GM23338 (cell line): ENCODE measurements at regions not wholly inside any gene's neighbourhood (a gene's known extent, or its start where the extent isn't known, plus 50 kb on each side); places are given as distances from the start of the nearest gene placed in this dataset.

Experiments used
- ATAC-seq: fragments of 200-7000 bp; cut with Tn5 transposase; 3 replicates; pipeline ENCODE4 v1.9.1; 2020
- DNase-seq: peaks from one replicate; pipeline ENCODE4 v3.0.0-alpha.2; 2015; ENCODE audit warnings: low spot score
- H2AFZ ChIP-seq: fragments of 200-600 bp; sonication (generic); 2 replicates; pipeline ENCODE4 v1.8.0; 2016; ENCODE audit warnings: antibody characterized with exemption, mild to moderate bottlenecking, moderate library complexity
- H3F3A ChIP-seq: fragments of 200-600 bp; sonication (generic); replicated peaks from 2 replicates; pipeline ENCODE4 v1.8.0; 2017; ENCODE audit warnings: antibody characterized with exemption, mixed run types, low read depth
- H3K27ac ChIP-seq: fragments of 200-600 bp; sonication (generic); 2 replicates; pipeline ENCODE4 v1.6.1; 2016; ENCODE audit warnings: low read depth
- H3K27me3 ChIP-seq: fragments of 200-600 bp; sonication (generic); 2 replicates; pipeline ENCODE4 v1.8.0; 2016; ENCODE audit warnings: mild to moderate bottlenecking, mixed run types, moderate library complexity; ENCODE audit not compliant: insufficient read depth
- H3K36me3 ChIP-seq: fragments of 200-600 bp; sonication (generic); 2 replicates; pipeline ENCODE4 v1.8.0; 2016; ENCODE audit warnings: mild to moderate bottlenecking; ENCODE audit not compliant: insufficient read depth
- H3K4me1 ChIP-seq: fragments of 200-600 bp; sonication (generic); 2 replicates; pipeline ENCODE4 v1.8.0; 2016; ENCODE audit warnings: mild to moderate bottlenecking, moderate library complexity; ENCODE audit not compliant: insufficient read depth
- H3K4me2 ChIP-seq: fragments of 200-600 bp; sonication (generic); 2 replicates; pipeline ENCODE4 v1.7.1; 2017; ENCODE audit warnings: mixed run types
- H3K4me3 ChIP-seq: fragments of 200-600 bp; sonication (generic); 2 replicates; pipeline ENCODE4 v1.6.1; 2016; ENCODE audit warnings: mixed run types
- H3K79me2 ChIP-seq: fragments of 200-600 bp; sonication (generic); replicated peaks from 2 replicates; pipeline ENCODE4 v1.8.0; 2017; ENCODE audit warnings: mild to moderate bottlenecking; ENCODE audit not compliant: insufficient read depth
- H3K9me2 ChIP-seq: fragments of 200-600 bp; sonication (generic); 2 replicates; pipeline ENCODE4 v1.8.0; 2017; ENCODE audit not compliant: insufficient read depth
- H4K20me1 ChIP-seq: fragments of 200-600 bp; sonication (generic); replicated peaks from 2 replicates; pipeline ENCODE4 v1.8.0; 2017; ENCODE audit warnings: mild to moderate bottlenecking; ENCODE audit not compliant: insufficient read depth
- H3K27ac Mint-ChIP-seq: 2 replicates; pipeline ENCODE4 v1.8.0; 2020; ENCODE audit warnings: inconsistent platforms, mild to moderate bottlenecking, moderate library complexity, mixed read lengths
- H3K27me3 Mint-ChIP-seq: 3 replicates; pipeline ENCODE4 v1.8.0; 2022; ENCODE audit warnings: low read depth, mild to moderate bottlenecking, moderate library complexity, mixed read lengths, inconsistent platforms; ENCODE audit not compliant: insufficient read depth, poor library complexity
- H3K36me3 Mint-ChIP-seq: 3 replicates; pipeline ENCODE4 v1.8.0; 2021; ENCODE audit warnings: low read depth, mild to moderate bottlenecking, inconsistent platforms, moderate library complexity, mixed read lengths
- H3K4me1 Mint-ChIP-seq: 3 replicates; pipeline ENCODE4 v1.8.0; 2020; ENCODE audit warnings: mild to moderate bottlenecking, inconsistent platforms, mixed read lengths
- H3K4me3 Mint-ChIP-seq: 3 replicates; pipeline ENCODE4 v1.8.0; 2021; ENCODE audit warnings: moderate library complexity, mild to moderate bottlenecking, inconsistent platforms, mixed read lengths
- H3K9me3 Mint-ChIP-seq: 3 replicates; pipeline ENCODE4 v1.8.0; 2020; ENCODE audit warnings: moderate library complexity, mild to moderate bottlenecking, inconsistent platforms, mixed read lengths
- CREB1 ChIP-seq: fragments of 250-450 bp; sonication (Bioruptor Pico); IDR thresholded peaks from 2 replicates; pipeline ENCODE4 v1.5.0; 2020; ENCODE audit warnings: low read depth, mild to moderate bottlenecking, moderate library complexity
- EZH2 ChIP-seq: fragments of 200-600 bp; sonication (generic); IDR thresholded peaks from one replicate; pipeline ENCODE4 v1.8.0; 2017; ENCODE audit warnings: antibody characterized with exemption, mild to moderate bottlenecking, low read depth; ENCODE audit not compliant: unreplicated experiment
- JUNB ChIP-seq: IDR thresholded peaks from one replicate; pipeline ENCODE4 v1.6.1; 2016; ENCODE audit warnings: antibody characterized with exemption; ENCODE audit not compliant: unreplicated experiment
- NANOG ChIP-seq: IDR thresholded peaks from 2 replicates; pipeline ENCODE4 v1.6.1; 2016; ENCODE audit warnings: antibody characterized with exemption, borderline replicate concordance
- STAT1 ChIP-seq: IDR thresholded peaks from one replicate; pipeline ENCODE4 v1.6.1; 2016; ENCODE audit warnings: antibody characterized with exemption; ENCODE audit not compliant: unreplicated experiment
- ZNF114 ChIP-seq: fragments of 250-450 bp; sonication (Bioruptor Pico); IDR thresholded peaks from 2 replicates; pipeline ENCODE4 v1.5.0; 2020; ENCODE audit warnings: mild to moderate bottlenecking, moderate library complexity
- ZNF331 ChIP-seq: fragments of 250-450 bp; sonication (Bioruptor Pico); IDR thresholded peaks from 2 replicates; pipeline ENCODE4 v1.5.0; 2020; ENCODE audit warnings: low read depth, mild to moderate bottlenecking, moderate library complexity
- TF ChIP-seq, protein P1 (sequence below): fragments of 250-450 bp; sonication (Bioruptor Pico); IDR thresholded peaks from 2 replicates; pipeline ENCODE4 v1.5.0; 2020; ENCODE audit warnings: mild to moderate bottlenecking, moderate library complexity
- TF ChIP-seq, protein P2 (sequence below): IDR thresholded peaks from one replicate; pipeline ENCODE4 v1.6.1; 2018; ENCODE audit warnings: antibody characterized with exemption; ENCODE audit not compliant: unreplicated experiment
- TF ChIP-seq, protein P3 (sequence below), 2 experiments: fragments of 200-600 bp in 1 of 2; sonication (generic) in 1 of 2; conservative IDR thresholded peaks; 2 replicates each; pipeline versions ENCODE4 v1.5.1 to v1.6.1; 2016 to 2017; ENCODE audit warnings: antibody characterized with exemption in 2 of 2, low read depth in 2 of 2, mild to moderate bottlenecking in 2 of 2, moderate library complexity in 1 of 2

DNA sequence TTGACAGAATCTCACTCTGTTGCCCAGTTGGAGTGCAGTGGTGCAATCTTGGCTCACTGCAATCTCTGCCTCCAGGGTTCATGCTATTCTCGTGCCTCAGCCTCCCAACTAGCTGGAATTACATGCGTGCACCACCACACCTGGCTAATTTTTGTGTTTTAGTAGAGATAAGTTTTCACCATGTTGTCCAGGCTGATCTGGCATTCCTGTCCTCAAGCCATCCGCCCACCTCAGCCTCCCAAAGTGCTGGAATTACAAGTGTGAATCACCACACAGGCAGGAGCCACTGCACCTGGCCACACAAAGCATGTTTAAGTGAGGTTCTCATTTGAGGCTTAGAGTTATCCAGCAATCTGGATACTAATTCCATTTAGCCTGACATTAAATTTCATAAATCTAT lies 180.9 kb upstream of the GRID2 start (continued):
- TF ChIP-seq, protein P1, sequence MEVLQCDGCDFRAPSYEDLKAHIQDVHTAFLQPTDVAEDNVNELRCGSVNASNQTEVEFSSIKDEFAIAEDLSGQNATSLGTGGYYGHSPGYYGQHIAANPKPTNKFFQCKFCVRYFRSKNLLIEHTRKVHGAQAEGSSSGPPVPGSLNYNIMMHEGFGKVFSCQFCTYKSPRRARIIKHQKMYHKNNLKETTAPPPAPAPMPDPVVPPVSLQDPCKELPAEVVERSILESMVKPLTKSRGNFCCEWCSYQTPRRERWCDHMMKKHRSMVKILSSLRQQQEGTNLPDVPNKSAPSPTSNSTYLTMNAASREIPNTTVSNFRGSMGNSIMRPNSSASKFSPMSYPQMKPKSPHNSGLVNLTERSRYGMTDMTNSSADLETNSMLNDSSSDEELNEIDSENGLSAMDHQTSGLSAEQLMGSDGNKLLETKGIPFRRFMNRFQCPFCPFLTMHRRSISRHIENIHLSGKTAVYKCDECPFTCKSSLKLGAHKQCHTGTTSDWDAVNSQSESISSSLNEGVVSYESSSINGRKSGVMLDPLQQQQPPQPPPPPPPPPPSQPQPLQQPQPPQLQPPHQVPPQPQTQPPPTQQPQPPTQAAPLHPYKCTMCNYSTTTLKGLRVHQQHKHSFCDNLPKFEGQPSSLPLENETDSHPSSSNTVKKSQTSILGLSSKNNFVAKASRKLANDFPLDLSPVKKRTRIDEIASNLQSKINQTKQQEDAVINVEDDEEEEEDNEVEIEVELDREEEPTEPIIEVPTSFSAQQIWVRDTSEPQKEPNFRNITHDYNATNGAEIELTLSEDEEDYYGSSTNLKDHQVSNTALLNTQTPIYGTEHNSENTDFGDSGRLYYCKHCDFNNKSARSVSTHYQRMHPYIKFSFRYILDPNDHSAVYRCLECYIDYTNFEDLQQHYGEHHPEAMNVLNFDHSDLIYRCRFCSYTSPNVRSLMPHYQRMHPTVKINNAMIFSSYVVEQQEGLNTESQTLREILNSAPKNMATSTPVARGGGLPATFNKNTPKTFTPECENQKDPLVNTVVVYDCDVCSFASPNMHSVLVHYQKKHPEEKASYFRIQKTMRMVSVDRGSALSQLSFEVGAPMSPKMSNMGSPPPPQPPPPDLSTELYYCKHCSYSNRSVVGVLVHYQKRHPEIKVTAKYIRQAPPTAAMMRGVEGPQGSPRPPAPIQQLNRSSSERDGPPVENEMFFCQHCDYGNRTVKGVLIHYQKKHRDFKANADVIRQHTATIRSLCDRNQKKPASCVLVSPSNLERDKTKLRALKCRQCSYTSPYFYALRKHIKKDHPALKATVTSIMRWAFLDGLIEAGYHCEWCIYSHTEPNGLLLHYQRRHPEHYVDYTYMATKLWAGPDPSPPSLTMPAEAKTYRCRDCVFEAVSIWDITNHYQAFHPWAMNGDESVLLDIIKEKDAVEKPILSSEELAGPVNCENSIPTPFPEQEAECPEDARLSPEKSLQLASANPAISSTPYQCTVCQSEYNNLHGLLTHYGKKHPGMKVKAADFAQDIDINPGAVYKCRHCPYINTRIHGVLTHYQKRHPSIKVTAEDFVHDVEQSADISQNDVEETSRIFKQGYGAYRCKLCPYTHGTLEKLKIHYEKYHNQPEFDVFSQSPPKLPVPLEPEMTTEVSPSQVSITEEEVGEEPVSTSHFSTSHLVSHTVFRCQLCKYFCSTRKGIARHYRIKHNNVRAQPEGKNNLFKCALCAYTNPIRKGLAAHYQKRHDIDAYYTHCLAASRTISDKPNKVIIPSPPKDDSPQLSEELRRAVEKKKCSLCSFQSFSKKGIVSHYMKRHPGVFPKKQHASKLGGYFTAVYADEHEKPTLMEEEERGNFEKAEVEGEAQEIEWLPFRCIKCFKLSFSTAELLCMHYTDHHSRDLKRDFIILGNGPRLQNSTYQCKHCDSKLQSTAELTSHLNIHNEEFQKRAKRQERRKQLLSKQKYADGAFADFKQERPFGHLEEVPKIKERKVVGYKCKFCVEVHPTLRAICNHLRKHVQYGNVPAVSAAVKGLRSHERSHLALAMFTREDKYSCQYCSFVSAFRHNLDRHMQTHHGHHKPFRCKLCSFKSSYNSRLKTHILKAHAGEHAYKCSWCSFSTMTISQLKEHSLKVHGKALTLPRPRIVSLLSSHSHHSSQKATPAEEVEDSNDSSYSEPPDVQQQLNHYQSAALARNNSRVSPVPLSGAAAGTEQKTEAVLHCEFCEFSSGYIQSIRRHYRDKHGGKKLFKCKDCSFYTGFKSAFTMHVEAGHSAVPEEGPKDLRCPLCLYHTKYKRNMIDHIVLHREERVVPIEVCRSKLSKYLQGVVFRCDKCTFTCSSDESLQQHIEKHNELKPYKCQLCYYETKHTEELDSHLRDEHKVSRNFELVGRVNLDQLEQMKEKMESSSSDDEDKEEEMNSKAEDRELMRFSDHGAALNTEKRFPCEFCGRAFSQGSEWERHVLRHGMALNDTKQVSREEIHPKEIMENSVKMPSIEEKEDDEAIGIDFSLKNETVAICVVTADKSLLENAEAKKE (CRISPR knock-in tag): no peak
- TF ChIP-seq STAT1: no peak
- TF ChIP-seq ZNF114: no peak
- TF ChIP-seq ZNF331 (CRISPR knock-in tag): no peak

DNA sequence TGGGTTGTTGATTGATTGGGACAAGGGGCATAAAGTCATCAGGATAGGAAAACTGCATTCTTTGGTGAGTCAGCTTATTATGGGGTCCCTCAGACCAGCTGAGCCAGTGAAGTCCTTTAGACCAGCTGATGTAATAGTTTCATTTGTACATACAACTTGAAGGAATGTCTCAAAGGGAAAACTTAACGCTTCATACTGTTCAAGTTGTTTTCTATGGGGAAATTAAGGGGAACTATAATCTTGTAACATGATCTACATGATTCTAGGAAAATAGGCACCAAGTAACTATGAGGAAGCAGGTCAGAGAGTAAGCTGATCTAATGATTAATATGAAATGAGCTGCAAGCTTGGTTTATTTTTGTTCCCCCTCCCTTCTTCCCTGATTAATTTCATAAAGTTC lies 175.1 kb upstream of the GRID2 start:
- H3K9me3 Mint-ChIP-seq: no peaks in the 10 kb centered on the region
- Histone ChIP-seq H3K79me2 (no peaks in the 10 kb centered on the region), H3K4me1 (no peaks in the 10 kb centered on the region), H3K4me3 (no peak overlapping the region), H3F3A (no peaks in the 10 kb centered on the region), H3K36me3 (no peaks in the 10 kb centered on the region), H3K4me2 (no peak overlapping the region), H3K9me2 (peaks cover 13% of the 10 kb centered on the region), H3K27ac (no peak overlapping the region), H4K20me1 (no peaks in the 10 kb centered on the region), H3K27me3 (no peaks in the 10 kb centered on the region), H2AFZ (no peak overlapping the region)
- ATAC-seq: no peak
- DNase-seq: no peak
- H3K36me3 Mint-ChIP-seq: no peaks in the 10 kb centered on the region
- peaks cover 1% of the 10 kb centered on the region for H3K27me3 Mint-ChIP-seq
- H3K27ac Mint-ChIP-seq: no peak overlapping the region
- H3K4me3 Mint-ChIP-seq: no peak overlapping the region
- no peaks in the 10 kb centered on the region for H3K4me1 Mint-ChIP-seq
- TF ChIP-seq CREB1 (CRISPR knock-in tag): no peak
- TF ChIP-seq JUNB: no peak
- TF ChIP-seq, protein P2, sequence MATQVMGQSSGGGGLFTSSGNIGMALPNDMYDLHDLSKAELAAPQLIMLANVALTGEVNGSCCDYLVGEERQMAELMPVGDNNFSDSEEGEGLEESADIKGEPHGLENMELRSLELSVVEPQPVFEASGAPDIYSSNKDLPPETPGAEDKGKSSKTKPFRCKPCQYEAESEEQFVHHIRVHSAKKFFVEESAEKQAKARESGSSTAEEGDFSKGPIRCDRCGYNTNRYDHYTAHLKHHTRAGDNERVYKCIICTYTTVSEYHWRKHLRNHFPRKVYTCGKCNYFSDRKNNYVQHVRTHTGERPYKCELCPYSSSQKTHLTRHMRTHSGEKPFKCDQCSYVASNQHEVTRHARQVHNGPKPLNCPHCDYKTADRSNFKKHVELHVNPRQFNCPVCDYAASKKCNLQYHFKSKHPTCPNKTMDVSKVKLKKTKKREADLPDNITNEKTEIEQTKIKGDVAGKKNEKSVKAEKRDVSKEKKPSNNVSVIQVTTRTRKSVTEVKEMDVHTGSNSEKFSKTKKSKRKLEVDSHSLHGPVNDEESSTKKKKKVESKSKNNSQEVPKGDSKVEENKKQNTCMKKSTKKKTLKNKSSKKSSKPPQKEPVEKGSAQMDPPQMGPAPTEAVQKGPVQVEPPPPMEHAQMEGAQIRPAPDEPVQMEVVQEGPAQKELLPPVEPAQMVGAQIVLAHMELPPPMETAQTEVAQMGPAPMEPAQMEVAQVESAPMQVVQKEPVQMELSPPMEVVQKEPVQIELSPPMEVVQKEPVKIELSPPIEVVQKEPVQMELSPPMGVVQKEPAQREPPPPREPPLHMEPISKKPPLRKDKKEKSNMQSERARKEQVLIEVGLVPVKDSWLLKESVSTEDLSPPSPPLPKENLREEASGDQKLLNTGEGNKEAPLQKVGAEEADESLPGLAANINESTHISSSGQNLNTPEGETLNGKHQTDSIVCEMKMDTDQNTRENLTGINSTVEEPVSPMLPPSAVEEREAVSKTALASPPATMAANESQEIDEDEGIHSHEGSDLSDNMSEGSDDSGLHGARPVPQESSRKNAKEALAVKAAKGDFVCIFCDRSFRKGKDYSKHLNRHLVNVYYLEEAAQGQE: no peak
- TF ChIP-seq, protein P3, sequence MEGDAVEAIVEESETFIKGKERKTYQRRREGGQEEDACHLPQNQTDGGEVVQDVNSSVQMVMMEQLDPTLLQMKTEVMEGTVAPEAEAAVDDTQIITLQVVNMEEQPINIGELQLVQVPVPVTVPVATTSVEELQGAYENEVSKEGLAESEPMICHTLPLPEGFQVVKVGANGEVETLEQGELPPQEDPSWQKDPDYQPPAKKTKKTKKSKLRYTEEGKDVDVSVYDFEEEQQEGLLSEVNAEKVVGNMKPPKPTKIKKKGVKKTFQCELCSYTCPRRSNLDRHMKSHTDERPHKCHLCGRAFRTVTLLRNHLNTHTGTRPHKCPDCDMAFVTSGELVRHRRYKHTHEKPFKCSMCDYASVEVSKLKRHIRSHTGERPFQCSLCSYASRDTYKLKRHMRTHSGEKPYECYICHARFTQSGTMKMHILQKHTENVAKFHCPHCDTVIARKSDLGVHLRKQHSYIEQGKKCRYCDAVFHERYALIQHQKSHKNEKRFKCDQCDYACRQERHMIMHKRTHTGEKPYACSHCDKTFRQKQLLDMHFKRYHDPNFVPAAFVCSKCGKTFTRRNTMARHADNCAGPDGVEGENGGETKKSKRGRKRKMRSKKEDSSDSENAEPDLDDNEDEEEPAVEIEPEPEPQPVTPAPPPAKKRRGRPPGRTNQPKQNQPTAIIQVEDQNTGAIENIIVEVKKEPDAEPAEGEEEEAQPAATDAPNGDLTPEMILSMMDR (conservative IDR thresholded peaks at IDR 0.05; ENCODE audit: low read depth in 2 of 2): no peak
- no peak for TF ChIP-seq NANOG
- TF ChIP-seq STAT1: no peak
- no peak for TF ChIP-seq ZNF331 (CRISPR knock-in tag)
- no peak for TF ChIP-seq EZH2
